AG04450 (cell line): ENCODE measurements at regions not wholly inside any gene's neighbourhood (a gene's known extent, or its start where the extent isn't known, plus 50 kb on each side); places are given as distances from the start of the nearest gene placed in this dataset.

ENCODE experiments used
- CTCF ChIA-PET: fragments of 300-600, 350-600 bp; formaldehyde crosslinking; extraction: SDS; loops from one replicate; lab custom pipeline; 2022; ENCODE audit warnings: antibody characterized with exemption, inconsistent platforms; lab: Charles Lee
- POLR2A ChIA-PET: fragments of 350-600 bp; formaldehyde crosslinking; extraction: SDS; loops from one replicate; lab custom pipeline; 2021; ENCODE audit warnings: antibody characterized with exemption, inconsistent platforms; lab: Yijun Ruan, JAX
- DNase-seq: peaks from one replicate; pipeline ENCODE4 v3.0.0-alpha.2; 2011; ENCODE audit warnings: low read depth, low spot score
- H3K27ac ChIP-seq: one replicate; pipeline ENCODE4 v1.5.1; 2012; ENCODE audit warnings: low read depth, low read length, control low read depth
- H3K27me3 ChIP-seq: one replicate; pipeline ENCODE4 v1.6.0; 2012; ENCODE audit warnings: low read length; ENCODE audit not compliant: control insufficient read depth, insufficient read depth
- H3K4me3 ChIP-seq: 2 replicates; pipeline ENCODE4 v1.5.1; 2011; ENCODE audit warnings: mild to moderate bottlenecking, low read depth, low read length, control low read depth
- H3K9me3 ChIP-seq: 2 replicates; pipeline ENCODE4 v1.5.1; 2012; ENCODE audit warnings: low read length; ENCODE audit not compliant: control insufficient read depth, insufficient read depth
- TF ChIP-seq, protein P1 (sequence below): IDR thresholded peaks from 2 replicates; pipeline ENCODE4 v1.5.1; 2011; ENCODE audit warnings: low read depth, low read length, control low read depth, inconsistent platforms

DNA sequence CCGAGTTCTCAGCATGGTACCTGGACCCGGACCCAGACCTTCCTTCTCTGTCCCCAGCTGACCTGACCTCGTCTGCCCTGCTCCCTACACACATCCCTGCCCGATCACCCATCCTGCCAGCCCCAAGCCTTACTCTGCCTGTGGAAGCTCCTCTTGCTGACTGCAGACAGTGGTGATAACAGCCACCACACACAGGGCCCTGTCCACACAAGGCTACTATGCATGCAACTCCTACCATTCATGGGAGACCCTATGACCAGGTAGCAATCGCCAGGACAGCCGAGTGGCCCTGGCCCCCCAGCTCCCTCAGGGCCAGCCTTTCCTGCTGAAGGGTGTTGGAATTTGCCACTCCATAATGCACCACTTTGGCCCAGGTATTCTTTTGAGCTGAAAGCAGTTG, 233.6 kb downstream of the BRD1 start:
- no peak for DNase-seq
- Histone ChIP-seq H3K9me3 (peaks cover 66% of the 10 kb centered on the region), H3K27ac (no peak overlapping the region), H3K4me3 (no peak overlapping the region), H3K27me3 (no peaks in the 10 kb centered on the region)
- TF ChIP-seq, protein P1, sequence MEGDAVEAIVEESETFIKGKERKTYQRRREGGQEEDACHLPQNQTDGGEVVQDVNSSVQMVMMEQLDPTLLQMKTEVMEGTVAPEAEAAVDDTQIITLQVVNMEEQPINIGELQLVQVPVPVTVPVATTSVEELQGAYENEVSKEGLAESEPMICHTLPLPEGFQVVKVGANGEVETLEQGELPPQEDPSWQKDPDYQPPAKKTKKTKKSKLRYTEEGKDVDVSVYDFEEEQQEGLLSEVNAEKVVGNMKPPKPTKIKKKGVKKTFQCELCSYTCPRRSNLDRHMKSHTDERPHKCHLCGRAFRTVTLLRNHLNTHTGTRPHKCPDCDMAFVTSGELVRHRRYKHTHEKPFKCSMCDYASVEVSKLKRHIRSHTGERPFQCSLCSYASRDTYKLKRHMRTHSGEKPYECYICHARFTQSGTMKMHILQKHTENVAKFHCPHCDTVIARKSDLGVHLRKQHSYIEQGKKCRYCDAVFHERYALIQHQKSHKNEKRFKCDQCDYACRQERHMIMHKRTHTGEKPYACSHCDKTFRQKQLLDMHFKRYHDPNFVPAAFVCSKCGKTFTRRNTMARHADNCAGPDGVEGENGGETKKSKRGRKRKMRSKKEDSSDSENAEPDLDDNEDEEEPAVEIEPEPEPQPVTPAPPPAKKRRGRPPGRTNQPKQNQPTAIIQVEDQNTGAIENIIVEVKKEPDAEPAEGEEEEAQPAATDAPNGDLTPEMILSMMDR, result no peak
- ChIA-PET POLR2A (no interaction called here), CTCF (no interaction called here)

DNA sequence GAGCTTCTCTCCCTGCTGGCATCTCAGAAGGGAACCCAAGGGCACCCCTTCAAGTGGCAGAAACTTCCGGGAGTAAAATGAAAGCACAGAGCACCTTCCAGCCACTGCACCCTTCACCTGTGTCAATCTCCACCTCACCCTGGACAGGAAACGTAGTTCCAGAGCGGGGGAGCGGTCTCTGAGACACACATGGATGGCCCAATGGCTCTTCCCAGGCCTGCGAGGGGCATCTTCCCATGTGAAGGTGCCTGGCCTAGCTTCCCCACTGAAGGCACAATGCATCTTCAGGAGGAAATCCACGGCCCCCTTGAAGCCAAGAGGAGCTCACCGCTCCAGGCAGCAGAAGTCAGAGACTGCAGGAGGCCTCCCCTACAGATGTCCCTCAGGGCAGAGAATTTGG, 234.2 kb downstream of the BRD1 start:
- H3K9me3 ChIP-seq, result peaks cover 65% of the 10 kb centered on the region
- TF ChIP-seq, protein P1, result no peak
- ChIA-PET POLR2A (no interaction called here), CTCF (no interaction called here)
- no peak overlapping the region for H3K4me3 ChIP-seq
- DNase-seq, result no peak
- no peaks in the 10 kb centered on the region for H3K27me3 ChIP-seq
- H3K27ac ChIP-seq, result no peak overlapping the region

DNA sequence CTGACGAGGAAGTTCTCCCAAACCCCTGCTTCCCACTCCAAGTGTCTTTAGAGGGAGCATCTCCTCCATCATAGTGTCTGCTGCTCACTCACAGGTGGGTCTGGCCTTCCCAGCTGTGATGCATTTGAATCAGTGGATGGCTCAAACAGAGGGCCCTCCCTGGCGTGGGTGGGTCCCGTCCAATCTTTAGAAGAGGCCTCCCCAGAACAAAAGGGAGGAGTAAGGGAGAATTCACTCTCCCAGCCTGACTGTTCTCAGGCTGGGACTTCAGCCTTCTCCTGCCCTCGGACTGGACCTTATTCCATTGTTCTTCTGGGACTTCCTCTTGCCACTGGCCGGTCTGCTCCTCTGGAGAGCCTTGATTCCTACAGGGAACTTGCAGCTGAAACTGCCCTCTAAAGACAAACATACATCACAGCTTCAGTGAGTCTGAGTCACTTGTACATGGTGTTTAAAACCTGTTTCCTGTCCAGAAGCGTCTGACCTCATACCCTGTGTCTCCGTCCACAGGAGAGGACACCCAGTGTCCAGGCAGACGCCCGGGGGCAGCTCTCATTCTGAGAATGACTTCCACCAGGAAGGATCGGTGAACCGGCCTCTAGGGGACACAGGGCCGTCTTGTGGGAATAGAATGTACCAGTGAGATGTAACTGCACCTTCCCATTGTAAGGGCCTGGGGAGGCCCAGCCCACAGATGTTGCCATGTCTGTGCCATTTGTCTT, 234.7 kb downstream of the BRD1 start:
- H3K27ac ChIP-seq, result no peak overlapping the region
- H3K4me3 ChIP-seq, result no peak overlapping the region
- no peak for DNase-seq
- TF ChIP-seq, protein P1, result no peak
- H3K9me3 ChIP-seq, result peaks cover 64% of the 10 kb centered on the region
- ChIA-PET CTCF (no interaction called here), POLR2A (no interaction called here)
- H3K27me3 ChIP-seq, result no peaks in the 10 kb centered on the region

DNA sequence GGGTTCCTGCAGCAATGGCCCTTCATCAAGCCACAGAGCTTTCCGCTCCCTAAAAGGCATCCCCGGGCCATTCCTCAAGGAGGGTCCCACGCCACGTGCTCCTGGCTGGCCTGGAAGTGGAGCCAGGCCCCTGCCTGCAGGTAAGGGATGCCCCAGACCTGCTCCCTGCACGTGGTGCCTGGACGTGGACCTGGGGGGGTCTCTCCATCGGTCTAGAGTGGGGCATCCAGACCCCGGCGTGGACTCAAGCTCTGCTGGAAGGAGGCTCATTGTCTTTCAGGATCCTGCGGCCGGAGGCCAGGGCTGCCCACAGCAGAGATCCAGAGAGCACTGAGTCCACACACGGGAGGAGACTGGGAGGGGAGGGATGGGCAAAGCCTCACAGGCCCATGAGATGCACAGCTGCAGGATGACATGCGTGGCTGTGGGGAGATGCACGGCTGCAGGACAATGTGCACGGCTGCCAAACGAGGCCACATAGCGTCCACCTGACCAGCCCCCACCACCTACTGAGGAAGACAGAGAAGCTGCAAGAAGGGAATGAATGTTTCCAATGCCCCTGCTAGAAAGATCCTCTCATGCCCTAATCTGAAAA, 236.7 kb downstream of the BRD1 start:
- ChIA-PET CTCF (no interaction called here), POLR2A (no interaction called here)
- no peaks in the 10 kb centered on the region for H3K27me3 ChIP-seq
- no peak overlapping the region for H3K27ac ChIP-seq
- H3K4me3 ChIP-seq, result no peak overlapping the region
- DNase-seq, result no peak
- peaks cover 79% of the 10 kb centered on the region for H3K9me3 ChIP-seq
- TF ChIP-seq, protein P1, result no peak

DNA sequence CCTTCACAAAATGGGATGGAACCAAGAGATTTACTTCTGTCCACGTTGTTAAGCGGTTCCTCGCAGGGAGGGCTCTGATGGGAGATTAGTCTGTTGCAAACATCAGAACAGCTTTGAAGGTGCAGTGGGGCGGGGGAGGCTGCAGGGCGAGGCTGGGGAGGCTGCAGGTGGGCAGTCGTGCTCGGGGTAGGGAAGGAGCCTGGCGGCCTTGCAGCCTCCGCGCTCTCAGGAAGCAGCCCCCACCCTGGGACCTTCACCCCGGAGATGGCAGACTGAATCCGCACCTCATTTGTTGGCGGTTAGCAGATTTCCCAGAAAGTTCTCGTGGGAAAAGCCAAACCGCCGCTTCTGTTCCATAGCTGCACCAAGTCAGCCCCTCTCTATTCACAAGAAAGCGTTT, 237.3 kb downstream of the BRD1 start:
- no peak overlapping the region for H3K4me3 ChIP-seq
- H3K27ac ChIP-seq, result no peak overlapping the region
- TF ChIP-seq, protein P1, result no peak
- H3K27me3 ChIP-seq, result no peaks in the 10 kb centered on the region
- H3K9me3 ChIP-seq, result peaks cover 84% of the 10 kb centered on the region
- POLR2A ChIA-PET, result no interaction called here
- CTCF ChIA-PET, result no interaction called here
- DNase-seq, result no peak
